ENCODE measurements at regions not wholly inside any gene's neighbourhood (a gene's known extent, or its start where the extent isn't known, plus 50 kb on each side); places are given as distances from the start of the nearest gene placed in this dataset.

DNA sequence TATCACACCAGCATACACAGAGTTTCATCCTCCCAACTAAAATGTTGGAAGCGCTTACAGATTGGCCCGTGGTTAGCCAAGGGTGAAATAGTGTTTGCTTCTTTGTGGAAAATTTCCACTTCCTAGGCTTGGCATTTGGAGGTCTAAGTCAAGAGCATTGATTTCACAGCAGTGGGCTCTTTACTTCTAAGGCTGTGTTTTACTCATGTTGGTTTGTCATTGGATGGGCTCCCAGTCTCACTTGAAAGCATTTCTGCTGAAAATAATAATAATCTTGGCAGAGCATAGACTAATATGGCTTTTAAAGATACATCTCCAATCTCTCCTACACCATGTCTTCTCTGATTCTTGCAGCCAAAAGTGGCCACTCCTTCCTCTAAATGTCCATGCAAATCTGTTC, 82.9 kb downstream of the DYNAP start:
- TF ChIP-seq, protein P1, sequence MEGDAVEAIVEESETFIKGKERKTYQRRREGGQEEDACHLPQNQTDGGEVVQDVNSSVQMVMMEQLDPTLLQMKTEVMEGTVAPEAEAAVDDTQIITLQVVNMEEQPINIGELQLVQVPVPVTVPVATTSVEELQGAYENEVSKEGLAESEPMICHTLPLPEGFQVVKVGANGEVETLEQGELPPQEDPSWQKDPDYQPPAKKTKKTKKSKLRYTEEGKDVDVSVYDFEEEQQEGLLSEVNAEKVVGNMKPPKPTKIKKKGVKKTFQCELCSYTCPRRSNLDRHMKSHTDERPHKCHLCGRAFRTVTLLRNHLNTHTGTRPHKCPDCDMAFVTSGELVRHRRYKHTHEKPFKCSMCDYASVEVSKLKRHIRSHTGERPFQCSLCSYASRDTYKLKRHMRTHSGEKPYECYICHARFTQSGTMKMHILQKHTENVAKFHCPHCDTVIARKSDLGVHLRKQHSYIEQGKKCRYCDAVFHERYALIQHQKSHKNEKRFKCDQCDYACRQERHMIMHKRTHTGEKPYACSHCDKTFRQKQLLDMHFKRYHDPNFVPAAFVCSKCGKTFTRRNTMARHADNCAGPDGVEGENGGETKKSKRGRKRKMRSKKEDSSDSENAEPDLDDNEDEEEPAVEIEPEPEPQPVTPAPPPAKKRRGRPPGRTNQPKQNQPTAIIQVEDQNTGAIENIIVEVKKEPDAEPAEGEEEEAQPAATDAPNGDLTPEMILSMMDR (IDR thresholded peaks at IDR 0.05), result no peak
- no peaks in the 10 kb centered on the region for H3K36me3 ChIP-seq
- no peak overlapping the region for H3K4me3 ChIP-seq
- H3K4me1 ChIP-seq, result no peaks in the 10 kb centered on the region
- no peak for DNase-seq (ENCODE audit: low spot score in 2 of 2)
- no peak overlapping the region for H3K27ac ChIP-seq
- no peaks in the 10 kb centered on the region for H3K27me3 ChIP-seq
- peaks cover 0 to 7% (median 0%) of the 10 kb centered on the region in 4 donors for H3K9me3 ChIP-seq
- WGBS, 2 donors, result 72 to 94% methylated on average over 2 of the region's 2 CpGs

DNA sequence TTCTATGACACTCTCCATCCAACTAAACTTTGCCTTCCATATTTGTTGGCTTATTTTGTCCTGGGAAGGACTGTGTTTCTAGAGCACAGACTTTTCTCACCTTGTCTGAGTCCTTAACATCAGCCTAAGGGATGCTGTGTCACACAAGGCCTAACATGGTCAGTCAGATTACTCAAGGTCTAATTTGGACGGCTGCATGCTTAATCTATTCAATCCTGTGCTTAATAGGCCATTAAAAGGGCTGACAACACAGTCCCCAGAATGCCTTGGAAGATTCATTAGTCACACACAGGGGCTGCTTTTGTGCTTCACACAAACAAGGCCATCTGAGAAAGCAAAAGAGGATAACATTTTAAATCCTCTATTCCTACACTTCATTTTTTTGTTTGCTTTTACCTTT, 84.0 kb downstream of the DYNAP start:
- H3K27me3 ChIP-seq, result no peaks in the 10 kb centered on the region
- TF ChIP-seq POLR2A (IDR thresholded peaks at IDR 0.05) (no peak), EP300 (IDR thresholded peaks at IDR 0.05) (no peak)
- TF ChIP-seq, protein P1 (IDR thresholded peaks at IDR 0.05), result no peak
- H3K27ac ChIP-seq, result no peak overlapping the region
- 30 to 38% methylated on average over 1 of the region's 1 CpG for WGBS, 2 donors
- no peaks in the 10 kb centered on the region for H3K4me1 ChIP-seq
- H3K4me3 ChIP-seq, result no peak overlapping the region
- DNase-seq (ENCODE audit: low spot score in 2 of 2), result no peak
- H3K9me3 ChIP-seq, result peaks cover 0 to 7% (median 0%) of the 10 kb centered on the region in 4 donors
- no peaks in the 10 kb centered on the region for H3K36me3 ChIP-seq

DNA sequence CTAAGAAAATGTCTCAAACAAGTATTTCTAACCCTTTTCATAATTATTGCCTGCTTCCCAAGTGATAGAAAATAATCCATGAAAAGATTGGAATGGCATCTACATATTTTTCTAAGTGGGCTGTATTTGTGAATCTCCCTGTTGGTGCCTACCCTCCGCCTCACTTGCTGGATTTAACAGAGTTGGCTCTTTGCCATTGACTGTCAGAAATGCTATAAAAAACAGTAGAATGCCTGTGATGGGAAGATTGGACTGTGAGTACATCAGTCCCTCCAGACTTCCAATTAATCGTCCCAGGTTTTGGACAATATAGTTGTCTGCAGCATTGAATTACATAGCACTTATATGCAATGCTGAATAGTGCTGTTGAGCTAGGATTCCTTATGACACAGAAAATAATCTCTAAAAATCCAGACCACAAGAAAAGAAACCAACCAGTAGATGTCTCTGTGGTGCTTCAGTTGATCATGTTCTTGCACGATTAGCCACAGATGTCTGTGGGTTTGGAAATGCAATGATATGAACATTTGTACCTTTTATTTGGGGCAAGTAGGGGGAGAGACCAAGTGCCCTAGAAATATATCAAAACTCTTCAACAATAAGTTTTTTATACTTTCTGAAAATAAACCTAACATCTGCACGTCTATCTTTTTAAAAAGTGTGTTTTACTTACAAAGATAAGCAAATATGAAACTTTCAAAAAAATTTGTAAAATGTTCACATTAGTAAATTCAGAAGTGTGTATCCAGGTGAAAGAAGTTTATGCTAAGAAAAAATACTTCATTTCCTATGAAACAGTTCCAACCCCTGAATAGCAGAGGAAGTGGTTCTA, 88.5 kb downstream of the DYNAP start:
- 31 to 32% methylated on average over 4 of the region's 4 CpGs for WGBS, 2 donors
- DNase-seq (ENCODE audit: low spot score in 2 of 2), result peak in 1 of 2 donors; percentile 18
- Histone ChIP-seq H3K4me3 (no peak overlapping the region), H3K27ac (no peak overlapping the region), H3K4me1 (no peaks in the 10 kb centered on the region), H3K27me3 (no peaks in the 10 kb centered on the region), H3K36me3 (no peaks in the 10 kb centered on the region), H3K9me3 (peaks cover 0 to 7% (median 0%) of the 10 kb centered on the region in 4 donors)
- TF ChIP-seq EP300 (IDR thresholded peaks at IDR 0.05), result no peak
- TF ChIP-seq, protein P1 (IDR thresholded peaks at IDR 0.05), result peak; percentile 16 to 52 (median 31)

DNA sequence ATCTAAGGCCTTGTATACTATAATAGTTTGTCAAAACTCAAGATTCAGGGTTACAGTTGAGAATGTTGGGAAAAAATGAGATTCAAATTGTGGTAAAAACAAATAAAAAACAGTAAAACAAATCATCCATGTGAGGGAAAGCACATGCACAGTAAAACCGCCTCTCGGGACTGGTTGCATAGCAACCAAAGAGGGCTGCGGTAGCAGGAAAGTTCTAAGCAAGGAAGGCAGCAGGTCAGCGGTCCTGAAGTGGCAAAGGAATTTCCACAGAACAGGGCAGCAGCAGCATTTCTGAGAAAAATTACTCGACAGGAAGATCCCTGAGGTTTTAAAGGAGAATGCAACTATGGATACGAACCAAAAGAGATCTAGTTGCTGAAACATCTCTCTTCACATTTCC, 93.7 kb downstream of the DYNAP start:
- 20 to 21% methylated on average over 6 of the region's 6 CpGs for WGBS, 2 donors
- TF ChIP-seq, protein P1 (IDR thresholded peaks at IDR 0.05), result no peak
- no peak for DNase-seq (ENCODE audit: low spot score in 2 of 2)

DNA sequence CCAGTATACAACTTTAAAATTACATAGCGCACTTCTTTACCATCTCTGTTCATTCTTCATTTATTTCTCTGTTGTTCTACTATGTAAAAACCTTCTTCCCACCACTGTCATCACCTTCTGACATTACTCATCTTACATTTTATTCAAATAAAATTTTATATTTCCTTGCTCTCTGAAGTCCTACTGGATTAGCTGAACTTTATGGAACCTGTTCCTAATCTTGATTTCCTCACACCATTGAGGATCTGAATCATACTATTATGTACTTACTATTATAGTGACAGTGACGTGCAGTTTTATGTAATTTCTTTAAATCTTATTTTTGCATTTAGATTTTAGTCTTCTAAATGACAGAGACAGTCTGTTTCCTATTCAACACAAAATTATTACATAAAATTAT, 98.3 kb downstream of the DYNAP start:
- no peaks in the 10 kb centered on the region for H3K27me3 ChIP-seq
- H3K36me3 ChIP-seq, result no peaks in the 10 kb centered on the region
- no peak overlapping the region for H3K4me3 ChIP-seq
- DNase-seq (ENCODE audit: low spot score in 2 of 2), result no peak
- no peak overlapping the region for H3K27ac ChIP-seq
- no peaks in the 10 kb centered on the region for H3K9me3 ChIP-seq
- no peak for TF ChIP-seq POLR2A (IDR thresholded peaks at IDR 0.05)
- TF ChIP-seq, protein P1 (IDR thresholded peaks at IDR 0.05), result no peak
- TF ChIP-seq EP300 (IDR thresholded peaks at IDR 0.05), result no peak
- H3K4me1 ChIP-seq, result peaks cover 0 to 3% (median 0%) of the 10 kb centered on the region in 4 donors
- WGBS, 2 donors, result 85 to 86% methylated on average over 2 of the region's 2 CpGs

More for the DNA sequence above, 93.7 kb downstream of the DYNAP start:
- Histone ChIP-seq H3K4me1 (peaks cover 0 to 3% (median 0%) of the 10 kb centered on the region in 4 donors), H3K4me3 (no peak overlapping the region), H3K27me3 (no peaks in the 10 kb centered on the region), H3K27ac (no peak overlapping the region), H3K36me3 (no peaks in the 10 kb centered on the region), H3K9me3 (no peaks in the 10 kb centered on the region)

All from tibial nerve (tissue), 4 donors.